ENCODE measurements at regions not wholly inside any gene's neighbourhood (a gene's known extent, or its start where the extent isn't known, plus 50 kb on each side); places are given as distances from the start of the nearest gene placed in this dataset.
A peak's percentile ranks its signal among the peaks of the same experiment; 100 is the strongest.

GRCh38 chr5:74250304-74251102, 390.0 kb downstream of the ENC1 start:
- DNase-seq: no peak

- DNase-seq: no peak
These were observed 392.0 kb downstream of the ENC1 start for GRCh38 chr5:74248576-74248975.

GRCh38 chr5:74244406-74244805, 396.1 kb downstream of the ENC1 start:
- no peak for DNase-seq

DNA sequence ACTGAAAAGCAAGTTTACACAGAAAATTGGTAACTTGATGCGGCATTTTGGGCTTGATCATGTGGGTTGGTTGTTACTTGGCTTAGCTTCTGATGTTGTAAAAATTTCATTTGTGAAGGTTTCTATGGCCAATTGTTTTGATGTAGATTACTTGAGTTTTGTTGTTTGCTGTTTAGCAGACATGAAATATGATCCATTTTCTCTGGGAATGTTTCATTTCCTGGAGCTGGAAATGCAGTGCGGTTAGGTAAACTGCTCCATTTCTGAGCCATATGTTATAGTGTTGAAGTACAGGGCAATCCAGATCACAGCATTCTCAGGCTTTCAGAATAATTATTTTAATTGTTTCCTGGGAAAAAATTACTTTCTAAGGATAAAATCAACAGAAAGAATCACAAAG, 396.9 kb downstream of the ENC1 start:
- DNase-seq: no peak

DNA sequence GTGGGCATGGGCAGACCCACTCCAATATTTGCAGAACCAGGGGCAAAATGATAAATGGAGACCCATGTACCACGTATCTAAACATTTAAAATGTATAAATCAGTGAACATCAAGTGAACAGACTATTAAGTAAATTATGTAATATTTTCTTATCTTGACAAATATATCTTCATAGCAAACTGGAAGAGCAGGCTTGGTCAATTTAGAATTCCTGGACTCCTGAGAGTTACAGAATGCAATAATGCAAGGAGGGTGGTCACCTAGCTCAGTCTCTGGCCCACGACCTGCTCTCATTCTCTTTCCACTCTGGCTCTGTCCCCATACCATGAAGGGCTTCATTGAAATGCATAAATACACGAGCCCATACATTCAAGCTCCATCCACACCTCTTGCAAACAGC, 398.0 kb downstream of the ENC1 start:
- DNase-seq: no peak

- DNase-seq: peak; percentile 33
These were observed 398.8 kb downstream of the ENC1 start for GRCh38 chr5:74241751-74242140.

DNA sequence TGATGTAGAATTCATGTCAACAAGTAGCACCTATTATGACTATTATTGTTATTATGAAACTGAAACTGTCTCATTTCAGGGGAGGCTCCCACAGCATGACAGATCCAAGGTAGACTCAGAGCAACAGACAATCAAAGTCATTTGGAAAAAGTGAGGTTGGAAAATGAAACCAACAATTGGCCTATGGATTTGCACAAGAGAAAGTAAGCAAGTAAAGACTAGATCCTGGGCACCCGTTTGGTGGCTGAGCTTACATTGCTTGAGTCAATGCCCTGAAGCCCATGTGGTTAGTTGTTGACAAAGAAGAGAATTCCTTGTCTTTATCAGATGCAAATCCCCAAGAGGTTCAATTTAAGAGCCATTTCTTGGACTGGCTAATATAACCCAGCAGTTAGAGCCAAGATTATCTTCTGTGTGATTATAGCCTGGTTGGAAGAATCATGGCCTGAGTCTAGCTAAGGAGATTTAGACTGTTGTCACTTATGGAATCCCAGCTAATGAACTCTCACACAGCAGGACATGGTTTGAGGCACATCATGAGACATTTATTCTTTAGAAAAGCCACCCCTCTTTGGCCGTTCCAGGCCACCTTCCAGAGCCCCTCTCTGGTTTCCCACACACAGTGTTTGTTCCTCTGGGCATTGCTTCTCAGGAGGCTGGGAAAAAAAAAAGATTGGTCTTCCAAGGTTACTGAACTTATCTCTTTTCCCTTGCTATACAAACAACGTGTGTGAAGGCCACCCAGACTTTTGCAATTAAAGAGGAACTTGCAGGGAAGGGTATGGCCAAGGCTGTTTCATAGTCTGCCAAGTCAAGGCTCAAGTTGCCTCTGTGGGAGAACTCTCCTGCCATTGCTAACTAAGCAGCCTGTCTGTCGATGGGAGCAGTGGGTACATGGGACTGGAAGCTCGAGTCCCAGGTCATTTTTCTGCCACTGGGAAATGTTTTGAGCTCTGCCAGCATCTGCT, 399.5 kb downstream of the ENC1 start:
- DNase-seq: no peak

DNA sequence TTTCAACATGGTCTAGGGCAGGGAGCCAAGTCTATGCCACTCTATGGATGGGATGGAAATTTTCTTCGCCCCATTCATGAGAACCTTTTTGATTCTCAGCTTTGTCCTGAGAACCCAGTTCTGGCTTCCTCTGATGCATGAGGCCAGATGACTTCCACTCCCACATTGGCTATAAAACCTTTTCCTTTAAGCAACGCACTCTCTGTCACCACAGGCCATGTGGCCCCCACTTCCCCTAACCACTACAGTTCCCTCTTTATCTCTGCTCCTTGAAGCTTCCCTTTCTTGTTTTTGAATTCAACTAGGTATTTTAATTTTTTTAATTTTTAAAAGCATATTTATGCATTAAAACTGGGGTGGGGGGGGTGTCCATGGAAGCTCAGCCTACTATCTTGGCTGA, 401.3 kb downstream of the ENC1 start:
- no peak for DNase-seq

DNA sequence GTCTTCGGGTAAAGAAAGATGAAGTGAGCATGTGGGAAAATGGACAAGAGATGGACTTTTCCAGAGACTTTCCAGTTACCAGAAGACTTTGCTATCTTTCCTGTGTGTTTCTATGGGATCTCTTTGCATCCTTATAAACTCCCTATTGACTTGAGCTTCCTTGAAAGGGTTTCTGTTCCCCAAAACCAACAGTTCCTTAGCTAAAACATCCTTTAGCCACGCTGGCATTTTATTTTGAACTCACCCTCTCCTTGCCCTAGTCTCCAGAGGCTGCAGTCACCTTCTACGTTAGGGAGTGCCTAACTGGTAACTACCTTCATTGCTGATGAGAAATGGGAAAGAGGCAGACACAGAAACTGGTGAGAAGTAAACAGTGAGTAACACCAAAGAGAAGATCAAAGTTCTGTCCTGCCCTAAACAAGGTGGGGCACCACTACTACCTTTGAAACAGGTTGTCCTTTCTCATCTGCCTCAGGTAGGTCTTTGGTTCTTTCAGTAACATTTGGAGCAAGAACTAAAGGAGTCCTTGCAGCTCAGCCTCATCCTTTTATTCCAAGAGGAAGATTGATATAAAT, 402.9 kb downstream of the ENC1 start:
- DNase-seq: no peak

GRCh38 chr5:74235552-74235951, 405.0 kb downstream of the ENC1 start:
- no peak for DNase-seq

DNA sequence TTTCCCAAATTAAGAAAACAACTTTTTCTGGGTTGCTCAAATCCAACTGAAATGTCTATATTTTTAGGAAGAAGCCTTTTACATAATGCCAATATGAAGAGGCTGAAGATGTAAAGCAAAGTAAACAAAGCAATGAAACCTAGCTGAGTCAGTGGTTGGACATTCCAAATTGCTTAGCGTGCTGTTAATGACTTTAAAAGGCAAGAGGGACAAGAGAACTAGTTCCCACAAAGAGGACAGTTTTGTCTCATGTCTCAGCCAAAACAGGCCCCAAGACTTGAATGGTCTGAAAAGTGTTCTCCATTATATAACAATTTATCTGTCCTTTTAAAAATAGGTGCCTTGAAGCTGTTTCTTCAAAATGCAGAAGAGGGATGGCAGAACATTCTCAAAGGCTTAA, 407.0 kb downstream of the ENC1 start:
- no peak for DNase-seq

DNA sequence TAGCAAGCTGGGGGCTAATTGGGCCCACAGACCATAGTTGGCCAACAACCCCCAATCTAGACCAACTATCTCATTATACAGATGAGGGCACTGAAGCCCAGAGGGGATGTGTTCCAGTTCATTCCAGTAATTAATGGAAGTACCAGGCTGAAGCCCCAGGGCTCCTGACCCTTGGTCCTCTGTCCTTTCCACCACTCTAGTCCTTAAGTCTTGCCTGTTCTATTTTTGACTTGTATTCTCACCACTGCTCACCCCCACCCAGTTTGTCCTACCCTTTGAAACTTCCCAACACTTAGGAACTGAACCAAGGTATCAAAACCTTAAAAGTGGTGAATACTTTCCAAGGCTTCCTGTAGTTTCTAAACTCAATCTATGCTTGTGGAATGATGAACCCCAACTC, 407.4 kb downstream of the ENC1 start:
- DNase-seq: no peak

GRCh38 chr5:74232276-74232675, 408.3 kb downstream of the ENC1 start:
- no peak for DNase-seq

DNA sequence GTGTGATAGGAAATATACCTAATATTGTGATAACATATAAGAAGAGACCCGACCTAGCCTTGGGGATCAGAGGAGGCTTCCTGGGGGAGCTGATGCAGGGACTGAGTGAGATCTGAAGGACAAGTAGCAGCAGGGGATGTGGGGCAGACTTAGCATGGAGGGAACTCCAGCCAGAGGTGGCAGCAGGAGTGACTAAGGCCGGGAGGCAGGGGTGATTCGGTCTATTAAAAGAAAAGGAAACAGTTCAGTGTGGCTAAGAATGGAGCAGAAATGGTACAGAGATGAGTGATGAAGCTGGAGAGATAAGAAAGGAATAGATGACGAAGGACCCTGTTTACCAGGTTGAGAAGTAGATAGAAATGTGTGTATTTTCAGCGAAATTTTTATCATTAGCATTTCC, 408.8 kb downstream of the ENC1 start:
- DNase-seq: no peak

DNA sequence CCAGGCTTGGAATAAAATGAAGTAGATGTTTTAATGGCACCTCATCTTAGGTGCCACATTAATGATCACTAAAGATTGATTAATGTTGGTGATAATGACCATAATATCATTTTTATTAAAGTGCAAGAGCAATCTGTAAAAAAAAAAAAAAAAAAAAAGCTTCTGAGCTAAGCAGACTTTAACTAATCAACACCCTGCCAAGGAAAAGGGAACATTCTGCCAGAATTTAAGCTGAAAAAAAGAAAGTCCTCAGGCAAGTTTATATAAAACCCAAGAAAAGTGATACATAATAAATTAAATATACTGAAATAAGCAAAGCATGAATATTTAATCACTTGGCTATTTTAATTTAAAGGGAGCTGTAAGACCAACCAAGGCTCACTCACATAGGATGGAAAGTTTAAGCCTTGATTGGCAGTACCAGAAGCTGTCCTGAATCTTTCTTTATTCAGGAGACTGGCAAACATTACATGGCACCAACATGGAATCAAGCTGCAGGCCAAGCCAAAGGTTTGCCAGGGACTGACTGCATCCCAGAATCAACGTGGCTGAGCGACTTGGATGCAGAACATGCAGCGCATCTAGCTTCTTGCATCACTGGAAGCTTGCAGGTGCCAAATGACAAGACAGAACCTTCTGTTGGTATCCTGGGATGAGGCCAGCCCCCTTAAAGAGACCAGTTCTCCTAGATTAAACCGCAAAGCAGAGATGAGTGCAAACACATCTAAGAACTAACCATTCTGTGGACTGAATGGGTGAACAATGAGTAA, 413.6 kb downstream of the ENC1 start:
- no peak for DNase-seq

DNA sequence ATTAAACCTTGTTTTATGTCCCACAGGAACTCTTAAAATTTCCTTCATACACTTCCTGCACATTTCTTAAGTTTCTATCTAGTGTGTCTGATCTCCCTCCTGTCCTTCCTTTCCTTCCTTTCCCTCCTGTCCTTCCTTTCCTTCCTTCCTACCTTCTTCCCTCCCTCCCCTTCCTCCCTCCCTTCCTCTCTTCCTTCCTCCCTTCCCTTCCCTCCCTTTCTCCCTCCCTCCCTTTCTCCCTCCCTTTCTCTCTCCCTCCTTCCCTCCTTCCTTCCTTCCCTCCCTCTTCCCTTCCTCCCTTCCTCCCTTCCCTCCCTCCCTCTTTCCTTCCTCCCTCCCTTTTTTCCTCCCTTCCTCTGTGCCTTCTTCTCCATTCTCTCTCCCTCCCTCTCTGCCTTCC, 414.9 kb downstream of the ENC1 start:
- no peak for DNase-seq

GRCh38 chr5:74224331-74224730, 416.2 kb downstream of the ENC1 start:
- no peak for DNase-seq

DNA sequence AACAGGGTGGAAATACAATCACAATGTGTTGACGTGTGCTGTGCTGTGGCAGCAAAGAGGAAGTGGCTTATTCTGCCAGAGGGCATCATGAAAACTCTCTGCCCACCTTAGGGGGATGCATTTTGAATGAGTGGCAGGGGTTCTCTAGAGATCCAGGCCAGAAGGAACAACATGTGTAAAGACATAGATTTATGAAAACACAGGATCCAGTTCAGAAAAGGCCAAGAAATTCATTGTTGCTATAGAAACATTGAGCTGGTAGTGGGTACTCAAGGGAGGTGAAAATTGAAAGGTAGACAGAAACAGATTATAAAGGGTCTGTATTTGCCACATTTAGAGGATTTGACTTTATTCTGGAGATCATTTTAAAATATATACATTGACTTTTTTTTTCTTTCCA, 417.7 kb downstream of the ENC1 start:
- DNase-seq: no peak

- no peak for DNase-seq
These were observed 419.1 kb downstream of the ENC1 start for GRCh38 chr5:74221413-74221812.

- no peak for DNase-seq
These were observed 424.5 kb downstream of the ENC1 start for GRCh38 chr5:74216012-74216411.

GRCh38 chr5:74212336-74212735, 428.2 kb downstream of the ENC1 start:
- no peak for DNase-seq

GRCh38 chr5:74209571-74209970, 431.0 kb downstream of the ENC1 start:
- DNase-seq: no peak
